ENCODE measurements at regions not wholly inside any gene's neighbourhood (a gene's known extent, or its start where the extent isn't known, plus 50 kb on each side); places are given as distances from the start of the nearest gene placed in this dataset.

DNA sequence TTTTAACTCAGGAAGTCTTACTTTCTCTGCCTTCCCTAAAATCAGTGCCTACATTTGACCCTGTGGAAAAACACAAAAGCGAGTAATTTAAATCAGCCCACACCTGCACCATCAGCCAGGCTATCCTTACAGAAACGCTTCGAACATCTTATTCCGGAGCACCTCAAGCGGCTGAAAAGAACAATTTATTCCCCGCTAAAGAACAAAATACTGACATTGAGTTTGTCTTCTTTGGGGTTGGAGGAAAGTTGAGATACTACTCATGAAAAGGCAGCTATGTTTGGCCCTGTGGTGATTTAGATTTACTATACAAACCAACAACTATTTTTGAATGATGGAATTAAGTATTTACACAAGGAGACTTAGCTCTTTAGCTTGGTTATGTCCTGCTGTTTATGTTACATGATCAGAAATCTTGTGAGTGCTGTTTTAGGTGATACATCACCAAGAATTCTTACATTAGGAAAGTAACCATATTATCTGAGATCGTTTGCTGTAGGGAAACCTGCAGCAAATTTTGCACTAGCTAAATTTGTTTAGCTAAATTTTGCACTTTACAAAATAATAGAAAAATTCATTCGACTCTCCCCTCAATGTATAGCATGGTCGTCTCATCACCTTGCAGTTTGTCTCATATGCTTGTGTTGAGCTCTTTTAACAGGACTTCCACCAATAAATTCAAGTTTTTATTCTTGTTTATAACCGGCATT lies 158.8 kb upstream of the SIX2 start:
- peak overlapping the region; percentile 55 to 58 for H3K4me3 ChIP-seq (replicated peaks in 1 of 2; ENCODE audit: low read depth in 2 of 2, low read length in 2 of 2)
- TF ChIP-seq, protein P1, sequence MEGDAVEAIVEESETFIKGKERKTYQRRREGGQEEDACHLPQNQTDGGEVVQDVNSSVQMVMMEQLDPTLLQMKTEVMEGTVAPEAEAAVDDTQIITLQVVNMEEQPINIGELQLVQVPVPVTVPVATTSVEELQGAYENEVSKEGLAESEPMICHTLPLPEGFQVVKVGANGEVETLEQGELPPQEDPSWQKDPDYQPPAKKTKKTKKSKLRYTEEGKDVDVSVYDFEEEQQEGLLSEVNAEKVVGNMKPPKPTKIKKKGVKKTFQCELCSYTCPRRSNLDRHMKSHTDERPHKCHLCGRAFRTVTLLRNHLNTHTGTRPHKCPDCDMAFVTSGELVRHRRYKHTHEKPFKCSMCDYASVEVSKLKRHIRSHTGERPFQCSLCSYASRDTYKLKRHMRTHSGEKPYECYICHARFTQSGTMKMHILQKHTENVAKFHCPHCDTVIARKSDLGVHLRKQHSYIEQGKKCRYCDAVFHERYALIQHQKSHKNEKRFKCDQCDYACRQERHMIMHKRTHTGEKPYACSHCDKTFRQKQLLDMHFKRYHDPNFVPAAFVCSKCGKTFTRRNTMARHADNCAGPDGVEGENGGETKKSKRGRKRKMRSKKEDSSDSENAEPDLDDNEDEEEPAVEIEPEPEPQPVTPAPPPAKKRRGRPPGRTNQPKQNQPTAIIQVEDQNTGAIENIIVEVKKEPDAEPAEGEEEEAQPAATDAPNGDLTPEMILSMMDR (IDR thresholded peaks at IDR 0.05; ENCODE audit: low read depth, low read length), result no peak
- DNase-seq (ENCODE audit: low read depth in 2 of 2), result peak in 1 of 2 donors; percentile 18

DNA sequence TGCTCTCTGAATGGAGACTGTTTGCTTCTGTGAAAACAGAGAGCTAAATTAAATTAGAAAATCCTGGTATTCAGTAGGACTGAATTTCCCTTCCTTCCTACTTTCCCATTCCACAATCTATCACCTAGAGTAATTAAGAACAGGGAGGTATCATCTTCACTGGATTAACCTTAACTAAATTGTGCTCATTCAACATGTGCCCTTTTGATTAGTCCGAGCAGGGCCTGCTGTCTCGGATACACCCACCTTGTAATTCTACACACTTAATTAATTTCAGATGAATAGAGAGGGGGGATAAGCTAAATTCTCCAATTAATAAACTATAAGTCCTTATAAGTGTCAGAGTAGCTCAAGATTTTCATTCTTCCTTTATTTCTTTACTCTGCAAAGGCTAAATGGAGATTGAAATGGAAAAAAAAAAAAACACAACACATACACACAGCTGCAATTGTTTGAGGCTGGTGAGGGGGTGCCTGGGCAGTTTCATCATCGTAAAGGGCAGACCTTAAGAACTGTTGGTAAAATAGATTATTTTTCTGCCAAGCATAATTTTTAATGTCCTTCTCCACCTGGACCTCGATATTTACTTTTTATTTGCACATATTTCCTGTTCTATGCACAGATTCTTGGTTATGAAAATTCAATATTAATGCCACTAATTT lies 157.1 kb upstream of the SIX2 start:
- TF ChIP-seq, protein P1 (IDR thresholded peaks at IDR 0.05; ENCODE audit: low read depth, low read length), result no peak
- H3K4me3 ChIP-seq (replicated peaks in 1 of 2; ENCODE audit: low read depth in 2 of 2, low read length in 2 of 2), result no peak overlapping the region
- no peak for DNase-seq (ENCODE audit: low read depth in 2 of 2)

DNA sequence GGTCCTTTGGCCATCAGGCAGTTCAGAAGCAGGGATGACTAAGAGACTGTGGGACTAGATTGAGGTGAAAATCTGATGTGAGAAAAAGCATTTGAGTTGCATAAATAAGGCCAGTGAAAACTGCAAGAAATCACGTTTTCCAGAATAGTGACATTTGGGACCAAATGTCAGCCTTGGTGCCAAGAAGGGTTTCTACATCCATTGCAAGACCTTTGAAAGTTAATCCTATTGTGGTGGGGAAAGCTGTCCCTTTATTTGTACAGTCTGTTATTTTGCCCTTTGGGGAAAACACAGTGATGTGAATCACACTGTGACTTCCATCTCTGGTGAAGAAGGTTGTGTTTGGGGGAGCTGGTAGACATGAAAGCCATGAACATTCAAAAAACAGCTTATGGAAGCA lies 153.5 kb upstream of the SIX2 start:
- H3K4me3 ChIP-seq (replicated peaks in 1 of 2; ENCODE audit: low read depth in 2 of 2, low read length in 2 of 2), result no peak overlapping the region
- TF ChIP-seq, protein P1 (IDR thresholded peaks at IDR 0.05; ENCODE audit: low read depth, low read length), result no peak
- no peak for DNase-seq (ENCODE audit: low read depth in 2 of 2)

DNA sequence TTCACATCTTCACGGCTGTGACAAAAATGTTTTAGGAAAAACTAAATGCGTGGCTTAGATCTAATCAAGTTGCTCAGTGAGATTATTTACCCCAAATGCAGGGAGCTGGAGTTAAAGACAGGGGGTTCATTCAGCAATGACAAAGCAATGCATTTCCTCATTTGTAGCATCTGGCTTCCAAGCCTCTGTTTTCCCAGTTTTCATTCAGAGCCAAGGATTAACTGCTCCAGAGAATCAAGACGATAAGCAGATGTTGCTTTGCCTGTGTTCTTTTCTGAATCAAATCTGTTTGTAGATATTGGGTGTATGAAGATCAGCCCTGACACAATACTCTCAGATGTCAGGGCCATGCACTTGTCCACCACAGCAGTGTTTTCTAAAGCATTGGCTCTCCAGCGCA lies 147.4 kb upstream of the SIX2 start:
- H3K4me3 ChIP-seq (replicated peaks in 1 of 2; ENCODE audit: low read depth in 2 of 2, low read length in 2 of 2), result no peak overlapping the region
- TF ChIP-seq, protein P1 (IDR thresholded peaks at IDR 0.05; ENCODE audit: low read depth, low read length), result no peak

DNA sequence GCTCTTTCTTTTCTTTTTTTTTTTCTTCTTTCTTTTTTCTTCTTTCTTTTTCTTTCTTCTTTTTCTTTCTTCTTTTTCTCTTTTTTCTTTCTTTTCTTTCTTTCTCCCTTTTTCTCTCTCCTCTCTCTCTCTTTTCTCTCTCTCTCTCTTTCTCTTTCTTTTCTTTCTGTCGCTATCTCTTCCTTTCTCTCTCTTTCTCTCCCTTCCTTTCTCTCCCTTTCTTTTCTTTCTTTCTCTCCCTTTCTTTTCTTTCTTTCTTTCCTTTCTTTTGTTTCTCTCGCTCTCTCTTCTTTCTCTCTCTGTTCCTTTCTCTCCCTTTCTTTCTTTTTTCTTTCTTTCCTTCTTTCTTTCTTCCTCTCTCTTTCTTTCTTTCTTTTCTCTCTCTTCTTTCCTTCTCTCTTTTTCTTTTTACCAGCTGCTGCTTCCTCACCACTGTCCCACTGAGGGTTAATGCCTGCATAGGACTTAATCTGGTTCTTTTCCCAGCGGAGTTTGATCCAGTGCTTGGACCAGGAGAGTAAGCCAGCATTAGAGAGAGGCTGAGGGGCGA lies 145.4 kb upstream of the SIX2 start:
- no peak for DNase-seq (ENCODE audit: low read depth in 2 of 2)
- TF ChIP-seq, protein P1 (IDR thresholded peaks at IDR 0.05; ENCODE audit: low read depth, low read length), result no peak
- H3K4me3 ChIP-seq (replicated peaks in 1 of 2; ENCODE audit: low read depth in 2 of 2, low read length in 2 of 2), result no peak overlapping the region

More for the DNA sequence above, 147.4 kb upstream of the SIX2 start:
- no peak for DNase-seq (ENCODE audit: low read depth in 2 of 2)

DNA sequence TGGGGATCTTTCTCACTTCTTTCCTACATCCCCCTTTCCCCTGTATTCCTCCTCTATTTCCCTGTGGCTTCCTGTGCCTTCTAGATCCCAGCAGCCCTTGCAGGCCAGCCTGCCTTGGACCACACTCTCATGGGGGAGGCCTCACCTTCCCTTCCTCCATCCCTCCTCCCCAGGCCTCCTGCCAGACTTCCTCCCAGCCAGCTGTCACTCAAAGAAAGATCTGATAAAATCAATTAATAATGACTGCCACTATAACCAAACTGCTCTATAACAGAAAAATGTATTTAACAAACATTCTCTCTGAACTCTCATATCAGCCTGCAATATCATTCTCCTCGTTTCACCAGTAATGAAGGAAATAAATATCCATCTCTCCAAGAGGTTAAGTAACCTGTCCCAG lies 144.9 kb upstream of the SIX2 start:
- H3K4me3 ChIP-seq (replicated peaks in 1 of 2; ENCODE audit: low read depth in 2 of 2, low read length in 2 of 2), result no peak overlapping the region
- no peak for DNase-seq (ENCODE audit: low read depth in 2 of 2)
- TF ChIP-seq, protein P1 (IDR thresholded peaks at IDR 0.05; ENCODE audit: low read depth, low read length), result no peak
